H1 (cell line): ENCODE measurements at regions not wholly inside any gene's neighbourhood (a gene's known extent, or its start where the extent isn't known, plus 50 kb on each side); places are given as distances from the start of the nearest gene placed in this dataset.

ENCODE experiments used
- CTCF ChIA-PET: fragments of 300-600 bp; sonication (Branson Sonifier 250); formaldehyde crosslinking; loops from one replicate; lab custom pipeline; 2021; ENCODE audit not compliant: partially characterized antibody; lab: Charles Lee
- POLR2A ChIA-PET: fragments of 300-600 bp; sonication (Branson Sonifier 250); formaldehyde crosslinking; loops from one replicate; lab custom pipeline; 2021; ENCODE audit warnings: inconsistent platforms; ENCODE audit not compliant: partially characterized antibody; lab: Charles Lee
- DNase-seq, 2 experiments: peaks; one replicate each; pipeline versions ENCODE4 v3.0.0 to v3.0.0-alpha.2; 2010 to 2022; ENCODE audit warnings: low spot score in 2 of 2, low read depth in 1 of 2, mixed read lengths in 1 of 2
- FAIRE-seq: peaks from 2 replicates; lab custom pipeline; 2011; peaks lifted over from hg19 to GRCh38; lab: Jason Lieb, UNC
- H2AFZ ChIP-seq: 2 replicates; pipeline ENCODE4 v1.8.1; 2012; ENCODE audit warnings: low read length, inconsistent platforms
- H2AK5ac ChIP-seq: 2 replicates; pipeline ENCODE4 v1.6.1; 2013; ENCODE audit warnings: low read depth, low read length
- H2BK120ac ChIP-seq: replicated peaks from 2 replicates; pipeline ENCODE3; 2013; ENCODE audit warnings: low read depth, low read length, inconsistent platforms
- H2BK12ac ChIP-seq: 2 replicates; pipeline ENCODE4 v1.6.1; 2013; ENCODE audit warnings: low read depth, low read length
- H2BK15ac ChIP-seq: 2 replicates; pipeline ENCODE4 v1.6.1; 2013; ENCODE audit warnings: low read length
- H2BK20ac ChIP-seq: 2 replicates; pipeline ENCODE4 v1.6.1; 2013; ENCODE audit warnings: low read length
- H2BK5ac ChIP-seq: 2 replicates; pipeline ENCODE4 v1.6.1; 2013; ENCODE audit warnings: low read depth, low read length
- H3K14ac ChIP-seq: 2 replicates; pipeline ENCODE4 v1.6.1; 2013; ENCODE audit warnings: inconsistent platforms; ENCODE audit not compliant: insufficient read length
- H3K18ac ChIP-seq: 2 replicates; pipeline ENCODE4 v1.6.1; 2013; ENCODE audit warnings: low read length; ENCODE audit errors: extremely low read depth
- H3K23ac ChIP-seq: 2 replicates; pipeline ENCODE4 v1.6.1; 2013; ENCODE audit warnings: inconsistent platforms; ENCODE audit not compliant: insufficient read length
- H3K23me2 ChIP-seq: 2 replicates; pipeline ENCODE4 v1.6.1; 2013; ENCODE audit warnings: low read depth, low read length
- H3K27ac ChIP-seq: 2 replicates; pipeline ENCODE4 v1.6.1; 2011; ENCODE audit warnings: low read depth, low read length, inconsistent platforms
- H3K27me3 ChIP-seq, 4 experiments: replicated peaks in 1 of 4; 1 replicate in 1 of 4; 2 replicates in 3 of 4; pipeline versions ENCODE4 v1.6.1 to v1.8.1; 2011 to 2013; ENCODE audit warnings: low read length in 3 of 4, mild to moderate bottlenecking in 3 of 4, inconsistent platforms in 2 of 4, mixed read lengths in 2 of 4, moderate library complexity in 1 of 4; ENCODE audit not compliant: control insufficient read depth in 3 of 4, insufficient read depth in 3 of 4; ENCODE audit errors: extremely low read depth in 1 of 4
- H3K36me3 ChIP-seq, 4 experiments: 2 replicates each; pipeline versions ENCODE4 v1.6.1 to v1.8.1; 2011 to 2013; ENCODE audit warnings: mild to moderate bottlenecking in 4 of 4, low read length in 3 of 4, moderate library complexity in 2 of 4, control low read depth in 1 of 4, inconsistent platforms in 1 of 4; ENCODE audit not compliant: insufficient read depth in 4 of 4, control insufficient read depth in 2 of 4
- H3K4ac ChIP-seq: replicated peaks from 2 replicates; pipeline ENCODE3; 2013; ENCODE audit warnings: low read length, low read depth, mixed read lengths, inconsistent platforms; ENCODE audit not compliant: insufficient read length
- H3K4me1 ChIP-seq, 4 experiments: replicated peaks in 1 of 4; 1 replicate in 1 of 4; 2 replicates in 3 of 4; pipeline versions ENCODE4 v1.6.1 to v1.8.1; 2011 to 2013; ENCODE audit warnings: low read length in 3 of 4, inconsistent platforms in 2 of 4, mixed read lengths in 1 of 4; ENCODE audit not compliant: insufficient read depth in 4 of 4, control insufficient read depth in 3 of 4
- H3K4me2 ChIP-seq, 2 experiments: 2 replicates each; pipeline versions ENCODE4 v1.6.1 to v1.8.1; 2011 to 2013; ENCODE audit warnings: low read depth in 2 of 2, low read length in 2 of 2, control low read depth in 1 of 2, inconsistent platforms in 1 of 2, mild to moderate bottlenecking in 1 of 2; ENCODE audit not compliant: insufficient read depth in 1 of 2
- H3K4me3 ChIP-seq, 4 experiments: fragments of 200-600, 300-600 bp in 1 of 4; sonication (generic), shearing (Covaris generic), sonication (Bioruptor Twin) in 1 of 4; 2 replicates each; pipeline versions ENCODE4 v1.5.1 to v1.8.1; 2011 to 2016; ENCODE audit warnings: low read length in 4 of 4, low read depth in 3 of 4, control low read depth in 2 of 4, inconsistent platforms in 2 of 4, mild to moderate bottlenecking in 2 of 4, mixed read lengths in 1 of 4, moderate library complexity in 1 of 4; ENCODE audit not compliant: insufficient read depth in 2 of 4; ENCODE audit errors: extremely low read depth in 1 of 4
- H3K56ac ChIP-seq: replicated peaks from 2 replicates; pipeline ENCODE3; 2013; ENCODE audit warnings: low read depth, mild to moderate bottlenecking, mixed read lengths, low read length, inconsistent platforms; ENCODE audit not compliant: insufficient read length
- H3K79me1 ChIP-seq: 2 replicates; pipeline ENCODE4 v1.6.1; 2013; ENCODE audit warnings: low read depth, low read length, control low read depth
- H3K79me2 ChIP-seq, 2 experiments: 2 replicates each; pipeline versions ENCODE4 v1.6.1 to v1.8.1; 2012 to 2013; ENCODE audit warnings: low read length in 2 of 2, mild to moderate bottlenecking in 2 of 2, inconsistent platforms in 1 of 2; ENCODE audit not compliant: insufficient read depth in 2 of 2, control insufficient read depth in 1 of 2
- H3K9ac ChIP-seq, 4 experiments: replicated peaks in 1 of 4; 1 replicate in 1 of 4; 2 replicates in 3 of 4; pipeline versions ENCODE4 v1.6.1 to v1.8.1; 2011 to 2013; ENCODE audit warnings: low read depth in 3 of 4, low read length in 3 of 4, control low read depth in 2 of 4, mild to moderate bottlenecking in 2 of 4, moderate library complexity in 2 of 4, inconsistent platforms in 1 of 4; ENCODE audit errors: extremely low read depth in 1 of 4
- H3K9me3 ChIP-seq, 2 experiments: 2 replicates each; pipeline versions ENCODE4 v1.6.1 to v1.8.1; 2012 to 2013; ENCODE audit warnings: mild to moderate bottlenecking in 2 of 2, moderate library complexity in 2 of 2, control low read depth in 1 of 2, inconsistent platforms in 1 of 2, low read depth in 1 of 2, low read length in 1 of 2, mixed read lengths in 1 of 2; ENCODE audit not compliant: insufficient read depth in 2 of 2
- H4K20me1 ChIP-seq, 2 experiments: replicated peaks in 1 of 2; 2 replicates each; pipeline versions ENCODE3 to v1.8.1; 2011 to 2013; ENCODE audit warnings: inconsistent platforms in 2 of 2, low read length in 2 of 2, mild to moderate bottlenecking in 1 of 2; ENCODE audit not compliant: insufficient read depth in 2 of 2, control insufficient read depth in 1 of 2
- H4K5ac ChIP-seq: 2 replicates; pipeline ENCODE4 v1.6.1; 2013; ENCODE audit warnings: low read length, low read depth, mixed read lengths, inconsistent platforms; ENCODE audit not compliant: insufficient read length
- H4K8ac ChIP-seq: 2 replicates; pipeline ENCODE4 v1.8.0; 2013; ENCODE audit warnings: mild to moderate bottlenecking, moderate library complexity, low read length, inconsistent platforms; ENCODE audit not compliant: insufficient read depth; ENCODE audit errors: extremely low read depth
- H4K91ac ChIP-seq: replicated peaks from 2 replicates; pipeline ENCODE3; 2013; ENCODE audit warnings: low read length, mixed read lengths, inconsistent platforms; ENCODE audit not compliant: insufficient read length
- ATF2 ChIP-seq: IDR thresholded peaks from 2 replicates; pipeline ENCODE4 v1.6.1; 2012; ENCODE audit warnings: low read length, inconsistent platforms
- BACH1 ChIP-seq: IDR thresholded peaks from 2 replicates; pipeline ENCODE4 v1.6.1; 2012; ENCODE audit warnings: low read length, improper control_type of control experiment
- CBX8 ChIP-seq: fragments of 300-800, 300-1000 bp; sonication (generic); IDR thresholded peaks from 2 replicates; pipeline ENCODE4 v1.7.1; 2016; ENCODE audit warnings: low read depth, low read length, borderline replicate concordance
- CTBP2 ChIP-seq: IDR thresholded peaks from 2 replicates; pipeline ENCODE4 v1.7.0; 2011; ENCODE audit warnings: borderline replicate concordance, mild to moderate bottlenecking, moderate library complexity, mixed read lengths, low read length; ENCODE audit not compliant: insufficient read depth, insufficient read length
- EP300 ChIP-seq, 2 experiments: IDR thresholded peaks; 1 replicate in 1 of 2; 2 replicates in 1 of 2; pipeline ENCODE4 v1.6.1; 2011 to 2012; ENCODE audit warnings: low read depth in 2 of 2, low read length in 2 of 2, mild to moderate bottlenecking in 2 of 2, borderline replicate concordance in 1 of 2, inconsistent platforms in 1 of 2, moderate library complexity in 1 of 2
- FOSL1 ChIP-seq: IDR thresholded peaks from 2 replicates; pipeline ENCODE4 v1.6.1; 2011; ENCODE audit warnings: mild to moderate bottlenecking, low read depth, low read length, moderate library complexity; ENCODE audit not compliant: insufficient read depth
- JUN ChIP-seq: IDR thresholded peaks from 2 replicates; pipeline ENCODE4 v1.6.1; 2011; ENCODE audit warnings: low read depth, mild to moderate bottlenecking, improper control_type of control experiment, low read length
- RFX5 ChIP-seq: IDR thresholded peaks from 2 replicates; pipeline ENCODE4 v1.6.1; 2011; ENCODE audit warnings: low read depth, low read length, improper control_type of control experiment, borderline replicate concordance
- SIRT6 ChIP-seq: IDR thresholded peaks from one replicate; pipeline ENCODE4 v1.7.1; 2012; ENCODE audit warnings: low read length, inconsistent platforms
- SP2 ChIP-seq: IDR thresholded peaks from 2 replicates; pipeline ENCODE4 v1.6.1; 2012; ENCODE audit warnings: mild to moderate bottlenecking, low read length, inconsistent platforms
- SRF ChIP-seq: IDR thresholded peaks from 2 replicates; pipeline ENCODE4 v1.6.1; 2011; ENCODE audit warnings: mild to moderate bottlenecking, low read depth, low read length, moderate library complexity
- ZNF274 ChIP-seq: IDR thresholded peaks from 2 replicates; pipeline ENCODE4 v1.7.0; 2012; ENCODE audit warnings: low read length, borderline replicate concordance; ENCODE audit errors: extremely low read depth
- WGBS, 2 experiments: shearing (Covaris generic) in 1 of 2; methylation state at CpG; one replicate each; pipeline versions ENCODE4 v1.1.6 to v1.1.7; 2013 to 2015; ENCODE audit warnings: low lambda C conversion rate in 2 of 2, mixed read lengths in 2 of 2, inconsistent platforms in 1 of 2, low coverage in 1 of 2, missing lambda C conversion rate in 1 of 2; ENCODE audit not compliant: insufficient replicate concordance in 2 of 2, insufficient coverage in 1 of 2, insufficient read length in 1 of 2; ENCODE audit errors: extremely low coverage in 1 of 2, missing lambda C conversion rate in 1 of 2; 5-methylcytosine and 5-hydroxymethylcytosine counted together

DNA sequence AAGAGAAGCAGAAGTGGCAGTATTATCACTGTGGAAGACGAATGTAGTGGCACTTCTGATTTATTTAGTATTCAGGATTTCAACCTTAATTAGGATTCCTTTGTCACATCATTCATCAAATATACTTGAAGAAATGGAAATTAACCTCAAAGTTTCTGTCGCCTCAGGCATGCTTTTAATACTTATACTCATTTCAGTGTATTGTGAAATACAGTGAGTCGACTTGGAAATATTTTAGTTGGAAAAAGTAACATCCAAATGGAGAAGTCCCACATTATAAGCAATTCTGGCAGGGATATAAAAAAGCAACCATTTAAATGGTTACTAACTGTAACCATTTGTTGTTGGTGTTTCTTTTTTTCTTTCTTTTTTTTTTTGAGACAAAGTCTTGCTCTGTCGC, 648.8 kb downstream of the ARL4A start:
- no peaks in the 10 kb centered on the region for H3K9me3 ChIP-seq
- H3K14ac ChIP-seq, result no peak overlapping the region
- H3K4me3 ChIP-seq, result no peak overlapping the region
- CTCF ChIA-PET, result no interaction called here
- no peak overlapping the region for H3K27ac ChIP-seq
- H2BK20ac ChIP-seq, result no peak overlapping the region
- FAIRE-seq (no peak), DNase-seq (no peak)
- no peak overlapping the region for H3K18ac ChIP-seq
- H2BK120ac ChIP-seq, result no peak overlapping the region
- no peaks in the 10 kb centered on the region for H3K27me3 ChIP-seq
- no peak overlapping the region for H2AFZ ChIP-seq
- no peak overlapping the region for H2BK15ac ChIP-seq
- no peaks in the 10 kb centered on the region for H3K4me1 ChIP-seq
- no peak overlapping the region for H4K5ac ChIP-seq
- 86% methylated on average over 4 of the region's 4 CpGs; no CpG with 5 or more reads in 1 of the 2 experiments for WGBS, 2 experiments
- H3K23me2 ChIP-seq, result no peaks in the 10 kb centered on the region
- H2BK12ac ChIP-seq, result no peak overlapping the region
- H3K4ac ChIP-seq, result no peak overlapping the region
- no peak for TF ChIP-seq JUN
- no peak for TF ChIP-seq EP300 (IDR thresholded peaks at IDR 0.05; ENCODE audit: borderline replicate concordance in 1 of 2, low read depth in 2 of 2, low read length in 2 of 2)
- no peak for TF ChIP-seq BACH1
- TF ChIP-seq SP2, result no peak
- no peak for TF ChIP-seq SIRT6
- no peak for TF ChIP-seq SRF
- no peak for TF ChIP-seq FOSL1
- no peak for TF ChIP-seq ATF2
- no peak for TF ChIP-seq CBX8
- TF ChIP-seq CTBP2, result no peak
- TF ChIP-seq RFX5, result no peak
- TF ChIP-seq ZNF274, result no peak
- H4K91ac ChIP-seq, result no peak overlapping the region
- H4K8ac ChIP-seq, result no peak overlapping the region
- POLR2A ChIA-PET, result no interaction called here
- no peaks in the 10 kb centered on the region for H3K79me1 ChIP-seq
- H3K56ac ChIP-seq, result no peak overlapping the region
- no peaks in the 10 kb centered on the region for H3K79me2 ChIP-seq
- H2BK5ac ChIP-seq, result no peak overlapping the region
- H3K36me3 ChIP-seq, result no peaks in the 10 kb centered on the region
- H3K4me2 ChIP-seq, result no peak overlapping the region
- no peak overlapping the region for H2AK5ac ChIP-seq
- H3K9ac ChIP-seq, result no peak overlapping the region
- H3K23ac ChIP-seq, result no peak overlapping the region
- H4K20me1 ChIP-seq, result no peaks in the 10 kb centered on the region
